ENCODE measurements at regions not wholly inside any gene's neighbourhood (a gene's known extent, or its start where the extent isn't known, plus 50 kb on each side); places are given as distances from the start of the nearest gene placed in this dataset.

- peak; percentile 88 for DNase-seq (ENCODE audit: low read depth)
Measured at GRCh38 chr2:46850742-46851141, 64.9 kb downstream of the MCFD2 start.

- DNase-seq (ENCODE audit: low read depth) = no peak
Measured at GRCh38 chr2:46849721-46850556, 65.7 kb downstream of the MCFD2 start.

GRCh38 chr2:46849046-46849715 is 66.4 kb downstream of the MCFD2 start:
- no peak for DNase-seq (ENCODE audit: low read depth)

- DNase-seq (ENCODE audit: low read depth) = no peak
Measured at GRCh38 chr2:46848447-46848846, 67.2 kb downstream of the MCFD2 start.

- DNase-seq (ENCODE audit: low read depth) = no peak
Measured at GRCh38 chr2:46847726-46848412, 67.7 kb downstream of the MCFD2 start.

GRCh38 chr2:46847185-46847710 is 68.4 kb downstream of the MCFD2 start:
- DNase-seq (ENCODE audit: low read depth) = no peak

- DNase-seq (ENCODE audit: low read depth) = no peak
Measured at GRCh38 chr2:46846536-46846935, 69.1 kb downstream of the MCFD2 start.

- DNase-seq (ENCODE audit: low read depth) = no peak
Measured at GRCh38 chr2:46845542-46846486, 69.8 kb downstream of the MCFD2 start.

GRCh38 chr2:46844443-46844842 is 71.2 kb downstream of the MCFD2 start:
- DNase-seq (ENCODE audit: low read depth) = no peak

GRCh38 chr2:46844034-46844433 is 71.6 kb downstream of the MCFD2 start:
- no peak for DNase-seq (ENCODE audit: low read depth)

- no peak for DNase-seq (ENCODE audit: low read depth)
Measured at GRCh38 chr2:46843316-46843715, 72.3 kb downstream of the MCFD2 start.

- DNase-seq (ENCODE audit: low read depth) = no peak
Measured at GRCh38 chr2:46842876-46843275, 72.7 kb downstream of the MCFD2 start.

- no peak for DNase-seq (ENCODE audit: low read depth)
Measured at GRCh38 chr2:46841621-46842020, 74.0 kb downstream of the MCFD2 start.

GRCh38 chr2:46839045-46839444 is 76.6 kb downstream of the MCFD2 start:
- DNase-seq (ENCODE audit: low read depth) = no peak

GRCh38 chr2:46837704-46838103 is 77.9 kb downstream of the MCFD2 start:
- no peak for DNase-seq (ENCODE audit: low read depth)

GRCh38 chr2:46837112-46837454 is 78.5 kb downstream of the MCFD2 start:
- no peak for DNase-seq (ENCODE audit: low read depth)

- DNase-seq (ENCODE audit: low read depth) = no peak
Measured at GRCh38 chr2:46836295-46837111, 79.1 kb downstream of the MCFD2 start.

GRCh38 chr2:46835520-46835919 is 80.1 kb downstream of the MCFD2 start:
- no peak for DNase-seq (ENCODE audit: low read depth)

- no peak for DNase-seq (ENCODE audit: low read depth)
Measured at GRCh38 chr2:46832543-46832942, 83.1 kb downstream of the MCFD2 start.

- no peak for DNase-seq (ENCODE audit: low read depth)
Measured at GRCh38 chr2:46831869-46832265, 83.7 kb downstream of the MCFD2 start.
